ENCODE measurements at regions not wholly inside any gene's neighbourhood (a gene's known extent, or its start where the extent isn't known, plus 50 kb on each side); places are given as distances from the start of the nearest gene placed in this dataset.

DNA sequence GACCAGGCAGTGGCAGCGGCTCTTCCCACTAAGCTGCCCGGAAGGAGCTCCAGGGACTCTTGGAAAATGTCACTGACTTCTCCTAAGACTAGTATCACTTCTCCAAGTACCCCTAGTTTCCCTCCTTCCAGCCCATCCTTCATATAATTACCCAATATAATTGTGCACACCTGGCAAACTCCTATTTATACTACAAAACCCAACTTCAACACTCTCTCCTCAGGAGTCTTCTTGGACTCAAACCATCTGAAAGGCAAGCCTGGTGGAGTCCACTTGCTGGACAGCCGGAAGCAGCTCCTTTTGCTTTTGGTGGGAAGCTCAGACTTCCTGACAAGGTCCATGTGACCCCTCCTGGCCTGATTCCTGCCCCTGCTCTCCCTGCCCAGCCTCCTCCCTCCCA is 955.9 kb downstream of the TBC1D22A start:
- Histone ChIP-seq H3K27me3 (ENCODE audit: insufficient read depth, low read length) (peaks cover 2% of the 10 kb centered on the region), H3K9me3 (ENCODE audit: low read depth, low read length) (no peaks in the 10 kb centered on the region), H3K4me3 (ENCODE audit: low read length) (no peak overlapping the region), H3K4me1 (ENCODE audit: insufficient read depth, low read length) (no peaks in the 10 kb centered on the region)

DNA sequence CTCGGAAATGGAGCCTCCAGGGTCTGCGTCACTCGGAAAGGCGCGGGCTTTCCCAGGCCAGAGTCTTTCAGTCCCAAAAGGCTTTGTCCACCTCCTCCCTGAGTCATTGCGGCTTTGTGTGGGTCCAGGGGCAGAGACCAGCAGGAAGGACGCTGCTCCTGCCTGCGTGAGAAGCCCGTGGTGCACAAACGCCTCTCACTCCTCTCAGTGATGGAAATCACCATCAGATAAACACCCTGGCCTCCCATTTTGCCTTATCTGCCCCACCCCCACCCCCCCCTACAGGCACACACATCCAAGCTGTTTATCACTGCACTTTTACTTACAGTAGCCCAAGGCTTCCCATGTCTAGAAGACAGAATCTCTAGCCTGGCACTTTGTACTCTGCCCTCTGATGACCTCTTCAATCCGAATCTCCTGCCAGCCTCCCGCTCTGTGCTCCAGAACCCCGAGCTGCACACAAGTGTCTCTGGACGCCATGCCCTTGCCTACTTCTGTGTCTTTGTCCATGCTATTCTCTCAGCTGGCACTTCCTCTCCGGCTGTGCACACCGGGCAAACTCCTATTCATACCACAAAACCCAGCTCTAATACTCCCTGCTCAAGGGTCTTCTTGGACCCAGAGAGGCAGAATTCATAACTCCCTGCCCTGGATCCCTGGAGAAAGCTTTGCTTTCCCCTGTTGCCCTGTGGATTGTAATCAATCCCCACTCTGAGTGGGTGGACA is 954.6 kb downstream of the TBC1D22A start:
- Histone ChIP-seq H3K4me3 (ENCODE audit: low read length) (no peak overlapping the region), H3K4me1 (ENCODE audit: insufficient read depth, low read length) (no peaks in the 10 kb centered on the region), H3K9me3 (ENCODE audit: low read depth, low read length) (no peaks in the 10 kb centered on the region), H3K27me3 (ENCODE audit: insufficient read depth, low read length) (no peaks in the 10 kb centered on the region)

DNA sequence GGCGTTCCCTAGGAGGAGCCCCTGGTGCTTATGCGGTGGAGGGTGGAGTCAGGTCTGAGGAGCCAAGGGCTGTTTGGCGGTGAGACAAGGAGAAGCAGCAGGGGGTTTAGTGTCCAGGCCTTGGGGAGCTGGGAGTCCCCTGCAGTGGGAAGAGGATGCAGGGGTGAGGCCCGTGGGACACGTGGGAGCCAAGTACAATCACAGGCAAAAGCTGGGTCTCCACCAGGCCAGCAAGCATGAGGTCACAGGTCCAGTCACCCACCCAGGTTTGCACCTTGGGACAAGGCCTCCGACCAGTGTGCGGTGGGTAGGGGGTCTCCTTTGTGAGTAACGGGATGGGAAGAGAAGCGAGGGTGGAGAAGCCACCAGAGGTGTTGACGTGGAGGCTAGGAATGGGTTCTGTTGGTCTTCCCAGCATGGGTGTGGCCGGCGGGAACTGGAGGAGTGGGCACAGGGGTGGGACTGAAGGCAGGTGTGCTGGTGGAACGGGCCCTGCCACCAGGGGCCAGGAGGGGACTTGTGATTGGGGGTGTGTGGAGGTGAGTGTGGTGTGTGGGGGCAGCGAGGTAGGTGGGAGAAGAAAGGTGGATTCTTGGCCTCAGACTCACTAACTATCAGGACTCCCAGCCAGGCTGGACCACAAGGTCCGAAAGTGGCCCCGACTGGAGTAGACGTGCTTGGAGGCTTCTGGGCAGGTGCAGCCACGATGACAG is 953.6 kb downstream of the TBC1D22A start:
- Histone ChIP-seq H3K4me3 (ENCODE audit: low read length) (no peak overlapping the region), H3K4me1 (ENCODE audit: insufficient read depth, low read length) (no peaks in the 10 kb centered on the region), H3K9me3 (ENCODE audit: low read depth, low read length) (no peaks in the 10 kb centered on the region), H3K27me3 (ENCODE audit: insufficient read depth, low read length) (no peaks in the 10 kb centered on the region)

DNA sequence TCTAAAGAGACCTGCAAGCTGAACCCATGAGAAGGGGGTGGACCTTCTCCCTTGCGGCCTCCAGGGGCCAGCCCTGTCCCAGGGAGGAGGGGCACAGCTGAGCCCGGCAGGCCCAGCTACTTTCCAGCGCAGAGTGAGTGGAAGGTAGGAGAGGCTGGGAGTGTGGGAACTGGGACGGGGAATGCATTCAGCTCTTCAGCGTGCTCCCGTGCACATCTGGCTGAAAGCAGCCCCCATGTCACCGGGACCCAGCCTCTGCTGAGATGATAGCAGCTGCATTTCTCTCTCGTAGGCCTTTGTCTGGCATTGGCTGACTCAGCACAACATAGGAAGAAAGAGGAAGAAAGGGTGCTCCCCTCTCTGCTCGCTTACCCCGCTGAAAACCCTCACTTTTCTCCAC is 951.5 kb downstream of the TBC1D22A start:
- Histone ChIP-seq H3K27me3 (ENCODE audit: insufficient read depth, low read length) (no peaks in the 10 kb centered on the region), H3K9me3 (ENCODE audit: low read depth, low read length) (no peaks in the 10 kb centered on the region), H3K4me1 (ENCODE audit: insufficient read depth, low read length) (no peaks in the 10 kb centered on the region), H3K4me3 (ENCODE audit: low read length) (no peak overlapping the region)

DNA sequence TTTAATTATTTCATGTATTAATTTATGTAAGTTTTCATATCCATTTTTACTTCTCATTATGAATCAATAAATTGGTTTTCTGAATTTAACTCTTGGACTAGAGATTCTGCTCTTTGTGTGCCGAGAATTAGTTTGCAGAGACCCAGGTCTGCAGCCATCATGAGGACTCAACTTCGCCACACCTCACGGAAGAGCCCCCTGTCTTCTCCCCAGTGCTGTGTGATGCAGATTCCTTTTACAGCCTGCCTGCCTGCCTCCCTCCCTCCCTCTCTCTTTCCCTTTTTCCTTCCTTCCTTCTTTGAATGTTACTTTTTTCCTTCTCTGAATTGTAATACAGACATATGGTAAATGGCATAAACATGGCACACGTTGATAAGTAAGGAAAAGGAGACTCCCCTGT is 947.7 kb downstream of the TBC1D22A start:
- H3K9me3 ChIP-seq (ENCODE audit: low read depth, low read length) = no peaks in the 10 kb centered on the region
- peaks cover 3% of the 10 kb centered on the region for H3K27me3 ChIP-seq (ENCODE audit: insufficient read depth, low read length)
- H3K4me3 ChIP-seq (ENCODE audit: low read length) = no peak overlapping the region
- H3K4me1 ChIP-seq (ENCODE audit: insufficient read depth, low read length) = no peaks in the 10 kb centered on the region

DNA sequence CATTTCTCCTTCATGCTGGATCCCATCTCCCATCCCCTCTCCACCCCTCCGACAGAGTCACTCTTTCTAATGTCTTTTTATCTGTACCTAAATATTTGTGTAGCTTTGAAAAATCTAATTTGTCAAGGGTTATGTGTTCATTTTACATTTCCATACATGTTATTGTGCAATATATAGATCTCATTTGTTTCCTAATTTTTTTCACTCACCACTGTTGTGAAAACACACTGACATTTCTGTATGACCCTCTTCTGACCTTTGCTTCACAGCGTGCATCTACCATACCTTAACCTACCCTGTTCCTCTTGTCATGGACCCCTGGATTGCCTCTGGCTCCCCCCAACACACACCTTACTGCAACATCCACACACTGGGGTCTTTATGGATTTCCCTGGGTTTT is 942.9 kb downstream of the TBC1D22A start:
- H3K4me1 ChIP-seq (ENCODE audit: insufficient read depth, low read length) = no peaks in the 10 kb centered on the region
- no peak overlapping the region for H3K4me3 ChIP-seq (ENCODE audit: low read length)
- no peaks in the 10 kb centered on the region for H3K9me3 ChIP-seq (ENCODE audit: low read depth, low read length)
- H3K27me3 ChIP-seq (ENCODE audit: insufficient read depth, low read length) = peaks cover 3% of the 10 kb centered on the region

DNA sequence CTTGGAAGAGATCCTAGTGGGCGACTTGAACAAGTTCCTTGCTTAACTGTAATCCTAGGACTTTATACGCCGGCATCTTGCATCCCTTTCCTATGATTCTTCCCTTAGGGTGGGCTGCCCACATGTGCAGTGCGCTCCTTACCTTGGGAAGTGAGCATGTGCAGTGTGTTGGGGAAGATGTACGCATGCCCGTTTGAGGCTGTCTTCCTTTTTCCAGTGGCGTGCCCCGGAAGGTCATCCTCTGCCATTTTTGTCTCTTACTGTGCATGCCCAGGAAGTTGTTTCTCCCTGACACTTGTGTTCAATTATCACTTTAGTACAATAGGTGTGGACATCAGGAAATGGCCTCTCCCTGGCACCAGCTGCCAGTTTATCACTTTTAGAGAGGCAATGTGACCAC is 936.5 kb downstream of the TBC1D22A start:
- H3K4me1 ChIP-seq (ENCODE audit: insufficient read depth, low read length) = no peaks in the 10 kb centered on the region
- no peaks in the 10 kb centered on the region for H3K27me3 ChIP-seq (ENCODE audit: insufficient read depth, low read length)
- H3K9me3 ChIP-seq (ENCODE audit: low read depth, low read length) = no peaks in the 10 kb centered on the region
- no peak overlapping the region for H3K4me3 ChIP-seq (ENCODE audit: low read length)

DNA sequence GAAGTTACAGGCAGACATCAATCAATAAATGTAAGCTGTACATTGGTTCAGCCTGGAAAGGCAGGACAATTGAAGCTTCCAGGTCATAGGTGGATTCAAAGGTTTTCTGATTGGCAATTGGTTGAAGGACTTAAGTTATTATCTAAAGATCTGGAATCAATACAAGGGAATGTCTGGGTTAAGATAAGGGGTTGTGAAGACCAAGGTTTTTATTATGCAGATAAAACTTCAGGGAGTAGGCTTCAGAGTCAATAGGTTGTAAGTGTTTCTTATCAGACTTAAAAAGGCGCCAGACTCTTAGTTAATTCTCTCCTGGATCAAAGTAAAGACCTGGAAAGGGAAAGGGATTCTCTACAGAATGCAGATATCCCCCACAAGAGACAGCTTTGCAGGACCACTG is 935.4 kb downstream of the TBC1D22A start:
- Histone ChIP-seq H3K4me1 (ENCODE audit: insufficient read depth, low read length) (no peaks in the 10 kb centered on the region), H3K4me3 (ENCODE audit: low read length) (no peak overlapping the region), H3K27me3 (ENCODE audit: insufficient read depth, low read length) (no peaks in the 10 kb centered on the region)

DNA sequence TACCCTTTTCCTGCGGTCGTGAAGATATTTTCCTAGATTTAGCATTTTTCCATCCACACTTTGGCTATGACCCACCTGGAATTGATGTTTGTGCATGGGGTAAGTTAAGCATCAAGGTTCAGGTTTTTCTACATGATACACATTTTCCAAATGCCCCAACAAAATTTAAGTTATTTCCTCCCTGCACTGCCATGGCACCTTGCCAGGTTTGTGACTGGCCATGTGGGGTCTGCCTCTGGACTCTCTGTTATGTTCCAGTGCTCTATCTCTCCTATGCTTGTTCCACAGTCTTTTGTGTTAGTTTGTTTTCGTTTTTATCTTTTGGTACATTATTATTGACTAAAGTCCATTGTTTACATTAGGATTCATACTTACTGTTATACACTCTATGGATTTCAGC is 934.3 kb downstream of the TBC1D22A start:
- no peaks in the 10 kb centered on the region for H3K4me1 ChIP-seq (ENCODE audit: insufficient read depth, low read length)

More for the DNA sequence above, 935.4 kb downstream of the TBC1D22A start:
- no peaks in the 10 kb centered on the region for H3K9me3 ChIP-seq (ENCODE audit: low read depth, low read length)

DNA sequence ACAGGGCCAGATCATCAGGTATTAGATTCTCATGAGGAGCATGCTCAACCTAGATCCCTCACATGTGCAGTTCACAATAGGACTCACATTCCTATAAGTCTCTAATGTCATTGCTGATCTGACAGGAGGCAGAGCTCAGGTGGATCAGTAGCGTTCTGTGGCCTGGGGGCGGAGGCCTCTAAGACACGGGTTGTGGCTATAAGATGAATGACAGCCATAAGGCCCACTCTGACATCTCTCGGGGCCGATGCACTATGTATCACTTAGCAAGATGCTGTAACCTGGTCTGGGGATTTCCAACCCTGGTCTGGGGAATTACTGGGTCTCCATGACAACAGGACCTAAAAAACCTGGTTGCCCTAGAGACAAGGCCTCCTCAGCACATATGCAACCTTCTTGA is 932.7 kb downstream of the TBC1D22A start:
- no peaks in the 10 kb centered on the region for H3K9me3 ChIP-seq (ENCODE audit: low read depth, low read length)
- H3K27me3 ChIP-seq (ENCODE audit: insufficient read depth, low read length) = no peaks in the 10 kb centered on the region
- H3K4me3 ChIP-seq (ENCODE audit: low read length) = no peak overlapping the region
- H3K4me1 ChIP-seq (ENCODE audit: insufficient read depth, low read length) = no peaks in the 10 kb centered on the region

More for the DNA sequence above, 934.3 kb downstream of the TBC1D22A start:
- H3K27me3 ChIP-seq (ENCODE audit: insufficient read depth, low read length) = no peaks in the 10 kb centered on the region
- H3K4me3 ChIP-seq (ENCODE audit: low read length) = no peak overlapping the region
- no peaks in the 10 kb centered on the region for H3K9me3 ChIP-seq (ENCODE audit: low read depth, low read length)

DNA sequence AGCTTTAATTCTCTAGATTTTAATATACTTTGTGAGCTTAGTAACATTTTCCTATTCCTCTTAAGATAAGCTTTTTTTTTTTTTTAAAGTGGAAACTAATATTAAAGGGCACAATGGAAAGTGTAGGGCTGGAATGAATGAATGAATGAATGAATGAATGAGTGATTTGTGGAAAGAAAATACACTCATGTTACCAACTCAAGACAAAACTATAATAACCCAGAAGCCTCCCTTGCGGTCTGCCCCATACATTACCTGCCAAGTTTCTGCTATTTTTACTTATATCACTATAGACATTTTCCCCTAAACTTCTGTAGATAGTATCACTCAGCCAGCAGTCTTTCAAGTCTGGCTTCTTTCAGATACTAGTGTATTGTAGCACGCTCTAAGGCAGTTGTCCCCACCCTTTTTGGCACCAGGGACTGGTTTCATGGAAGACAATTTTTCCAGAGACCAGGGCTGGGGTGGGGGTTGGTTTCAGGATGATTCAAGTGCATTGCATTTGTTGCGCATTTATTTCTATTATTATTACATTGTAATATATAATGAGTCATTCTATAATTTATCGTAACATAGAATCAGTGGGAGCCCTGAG is 932.2 kb downstream of the TBC1D22A start:
- Histone ChIP-seq H3K27me3 (ENCODE audit: insufficient read depth, low read length) (no peaks in the 10 kb centered on the region), H3K9me3 (ENCODE audit: low read depth, low read length) (no peaks in the 10 kb centered on the region), H3K4me3 (ENCODE audit: low read length) (no peak overlapping the region), H3K4me1 (ENCODE audit: insufficient read depth, low read length) (no peaks in the 10 kb centered on the region)

DNA sequence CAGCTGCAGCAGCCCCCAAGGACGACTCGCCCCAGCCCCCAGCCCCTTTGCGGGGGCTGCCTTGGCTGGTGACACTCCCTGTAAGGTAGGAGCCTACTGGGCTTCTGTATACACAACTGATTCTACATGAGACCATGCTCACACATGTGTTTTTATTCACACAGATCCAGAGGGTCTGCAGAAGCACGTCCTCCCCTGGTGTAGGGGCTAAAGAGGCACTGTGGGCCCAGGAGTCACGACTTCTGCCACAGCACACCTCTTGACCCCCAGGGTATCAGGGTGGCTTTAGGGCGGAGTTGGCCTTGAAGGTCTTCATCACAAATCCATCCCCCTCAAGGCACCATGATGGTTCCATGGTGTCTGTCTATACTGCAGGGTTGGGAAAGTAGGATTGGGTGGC is 931.2 kb downstream of the TBC1D22A start:
- no peak overlapping the region for H3K4me3 ChIP-seq (ENCODE audit: low read length)
- H3K27me3 ChIP-seq (ENCODE audit: insufficient read depth, low read length) = no peaks in the 10 kb centered on the region
- no peaks in the 10 kb centered on the region for H3K9me3 ChIP-seq (ENCODE audit: low read depth, low read length)
- H3K4me1 ChIP-seq (ENCODE audit: insufficient read depth, low read length) = no peaks in the 10 kb centered on the region

DNA sequence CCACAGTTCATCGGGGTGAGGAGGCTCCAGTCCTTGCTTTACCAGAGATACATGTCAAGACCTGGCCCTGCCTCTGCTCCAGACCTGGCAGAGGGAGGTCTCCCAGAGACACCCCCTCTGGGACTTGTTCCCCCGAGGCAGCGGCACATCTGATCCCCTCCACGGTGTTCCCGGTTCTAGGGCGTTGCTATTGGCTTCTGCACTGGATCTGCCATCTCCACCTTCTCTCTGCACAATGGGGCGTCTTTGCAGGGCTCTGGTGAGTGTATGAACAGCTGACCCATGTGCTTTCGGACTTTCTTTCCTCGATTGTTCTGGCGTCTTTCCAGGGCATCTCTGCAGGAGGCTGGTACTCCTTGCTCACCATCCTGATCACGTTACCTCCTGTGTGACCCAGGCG is 930.4 kb downstream of the TBC1D22A start:
- Histone ChIP-seq H3K9me3 (ENCODE audit: low read depth, low read length) (no peaks in the 10 kb centered on the region), H3K27me3 (ENCODE audit: insufficient read depth, low read length) (no peaks in the 10 kb centered on the region), H3K4me3 (ENCODE audit: low read length) (no peak overlapping the region), H3K4me1 (ENCODE audit: insufficient read depth, low read length) (no peaks in the 10 kb centered on the region)

DNA sequence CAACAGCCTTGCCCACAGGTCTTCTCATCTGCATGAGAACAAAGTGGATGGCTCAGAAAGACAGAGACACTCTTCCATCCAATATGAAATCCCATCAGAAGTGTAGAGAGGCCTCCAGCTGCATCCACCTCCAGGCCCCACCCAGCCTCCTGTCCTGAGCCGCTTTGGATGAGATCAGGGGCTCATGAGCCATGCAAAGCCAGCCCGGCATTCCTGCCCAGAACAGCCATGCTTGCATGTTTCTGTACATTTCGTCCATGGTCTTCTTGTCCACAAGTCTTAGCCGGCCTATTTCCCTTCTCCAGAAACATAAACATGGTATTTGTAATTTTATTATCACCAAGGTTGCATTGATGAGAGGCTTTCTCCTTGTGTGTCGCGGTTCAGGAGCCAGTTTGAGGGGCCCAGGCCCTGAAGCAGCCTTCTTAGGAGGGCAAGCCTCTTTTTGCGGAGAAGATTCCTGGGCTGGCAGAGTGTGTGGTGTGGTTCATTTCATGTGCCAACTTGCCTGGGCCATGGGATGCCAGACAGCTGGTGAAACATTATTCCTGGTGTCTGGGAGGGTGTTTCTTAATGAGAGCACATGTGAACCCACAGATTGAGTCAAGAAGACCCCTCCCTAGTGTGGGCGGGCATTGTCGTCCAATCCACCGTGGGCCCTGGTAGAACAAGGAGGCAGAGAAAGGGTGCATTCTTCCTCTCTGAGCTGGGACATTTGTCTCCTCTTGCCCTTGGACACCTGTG is 928.9 kb downstream of the TBC1D22A start:
- no peaks in the 10 kb centered on the region for H3K27me3 ChIP-seq (ENCODE audit: insufficient read depth, low read length)

DNA sequence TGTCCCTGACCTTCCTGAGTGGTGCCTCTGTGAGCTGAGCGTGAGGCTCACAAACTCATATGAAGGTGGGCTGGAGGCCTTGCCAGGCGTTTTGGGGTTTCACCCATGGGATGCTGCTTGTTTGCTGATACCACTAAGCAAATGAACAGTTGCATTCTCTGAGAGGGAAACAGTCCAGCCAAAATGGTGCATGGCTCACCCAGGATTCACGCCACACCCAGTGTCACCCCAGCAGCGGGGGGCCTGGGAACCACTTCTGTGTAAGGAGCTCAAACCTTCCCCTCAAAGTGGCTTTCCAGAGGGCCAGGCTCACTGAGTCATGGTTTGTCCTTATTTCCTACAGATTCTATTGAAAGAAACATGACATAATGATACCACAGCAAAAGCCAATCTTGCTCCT is 928.1 kb downstream of the TBC1D22A start:
- no peak overlapping the region for H3K4me3 ChIP-seq (ENCODE audit: low read length)
- no peaks in the 10 kb centered on the region for H3K4me1 ChIP-seq (ENCODE audit: insufficient read depth, low read length)
- no peaks in the 10 kb centered on the region for H3K27me3 ChIP-seq (ENCODE audit: insufficient read depth, low read length)
- no peaks in the 10 kb centered on the region for H3K9me3 ChIP-seq (ENCODE audit: low read depth, low read length)

More for the DNA sequence above, 928.9 kb downstream of the TBC1D22A start:
- Histone ChIP-seq H3K4me3 (ENCODE audit: low read length) (no peak overlapping the region), H3K4me1 (ENCODE audit: insufficient read depth, low read length) (no peaks in the 10 kb centered on the region), H3K9me3 (ENCODE audit: low read depth, low read length) (no peaks in the 10 kb centered on the region)

All from mononuclear cell (primary cell).